Fibroblast of the aortic adventitia (primary cell): ENCODE measurements at regions not wholly inside any gene's neighbourhood (a gene's known extent, or its start where the extent isn't known, plus 50 kb on each side); places are given as distances from the start of the nearest gene placed in this dataset.

Experiments
- DNase-seq: peaks from one replicate; pipeline ENCODE4 v3.0.0-alpha.2; 2010; ENCODE audit warnings: low read depth
- H3K4me3 ChIP-seq: 2 replicates; pipeline ENCODE4 v1.5.1; 2011; ENCODE audit warnings: low read depth, mild to moderate bottlenecking, control low read depth, low read length, moderate library complexity
- CTCF ChIP-seq: IDR thresholded peaks from 2 replicates; pipeline ENCODE4 v1.5.1; 2011; ENCODE audit warnings: mild to moderate bottlenecking, low read length, control low read depth, inconsistent platforms; ENCODE audit not compliant: insufficient read depth

GRCh38 chr16:63050391-63050790 lies 1014.2 kb upstream of the CDH8 start:
- DNase-seq: no peak
- no peak for TF ChIP-seq CTCF
- H3K4me3 ChIP-seq: no peak overlapping the region

- H3K4me3 ChIP-seq: no peak overlapping the region
- no peak for TF ChIP-seq CTCF
- no peak for DNase-seq
These were observed 1002.3 kb upstream of the CDH8 start for GRCh38 chr16:63038397-63039106.

- H3K4me3 ChIP-seq: no peak overlapping the region
- no peak for DNase-seq
- no peak for TF ChIP-seq CTCF
These were observed 1001.6 kb upstream of the CDH8 start for GRCh38 chr16:63037761-63038396.

- no peak overlapping the region for H3K4me3 ChIP-seq
- DNase-seq: no peak
- no peak for TF ChIP-seq CTCF
These were observed 982.5 kb upstream of the CDH8 start for GRCh38 chr16:63018581-63019223.

- H3K4me3 ChIP-seq: no peak overlapping the region
- no peak for TF ChIP-seq CTCF
- no peak for DNase-seq
These were observed 972.5 kb upstream of the CDH8 start for GRCh38 chr16:63008688-63009087.

GRCh38 chr16:63005356-63005755 lies 969.1 kb upstream of the CDH8 start:
- no peak overlapping the region for H3K4me3 ChIP-seq
- DNase-seq: no peak
- TF ChIP-seq CTCF: no peak
